ENCODE measurements at regions not wholly inside any gene's neighbourhood (a gene's known extent, or its start where the extent isn't known, plus 50 kb on each side); places are given as distances from the start of the nearest gene placed in this dataset.

- no peak for TF ChIP-seq CTCF (conservative IDR thresholded peaks at IDR 0.05; ENCODE audit: low read depth)
- CTCF ChIA-PET: no interaction called here
- no peak overlapping the region for H3K27ac ChIP-seq
- POLR2A ChIA-PET (ENCODE audit: low non-redundant PET): no interaction called here
- no peak for DNase-seq (ENCODE audit: low spot score)
Measured at GRCh38 chr1:78223417-78224215, 177.8 kb downstream of the GIPC2 start.

- no peak for TF ChIP-seq CTCF (conservative IDR thresholded peaks at IDR 0.05; ENCODE audit: low read depth)
- ChIA-PET CTCF (no interaction called here), POLR2A (ENCODE audit: low non-redundant PET) (no interaction called here)
- DNase-seq (ENCODE audit: low spot score): no peak
- H3K27ac ChIP-seq: no peak overlapping the region
Measured at GRCh38 chr1:78224246-78224785, 178.6 kb downstream of the GIPC2 start.

DNA sequence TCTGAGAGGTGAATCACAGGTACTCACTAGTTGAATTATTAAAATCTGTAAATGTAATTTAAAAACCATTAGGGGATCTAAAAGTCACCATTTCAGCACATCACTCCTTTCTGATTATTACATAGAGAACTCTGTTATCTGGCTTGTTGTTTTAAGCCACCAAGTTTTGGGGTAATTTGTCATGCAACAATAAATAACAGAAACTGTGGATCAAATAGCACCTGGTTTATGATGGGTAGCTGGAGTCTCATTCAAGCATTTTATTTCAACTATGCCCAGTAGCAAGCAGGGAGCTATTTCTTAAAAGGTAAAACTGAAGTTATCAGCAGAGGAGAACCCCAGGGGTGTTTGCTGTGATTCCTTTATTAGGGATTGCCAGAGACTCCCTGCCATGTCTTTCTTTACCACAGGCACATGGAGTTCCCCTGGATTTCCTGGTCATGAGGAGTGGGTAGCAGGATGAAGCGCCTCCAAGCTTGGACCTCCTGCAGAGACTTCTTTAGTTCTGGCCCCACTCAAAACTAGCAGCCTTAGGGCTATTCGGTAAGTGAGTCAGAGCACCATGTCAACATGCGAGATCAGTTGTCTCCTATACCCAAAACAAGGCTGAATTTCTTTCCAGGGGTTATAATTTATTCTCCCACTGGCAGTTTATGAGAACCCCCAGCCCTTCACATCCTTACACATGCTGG is 179.2 kb downstream of the GIPC2 start:
- H3K27ac ChIP-seq: no peak overlapping the region
- TF ChIP-seq CTCF (conservative IDR thresholded peaks at IDR 0.05; ENCODE audit: low read depth): no peak
- DNase-seq (ENCODE audit: low spot score): no peak
- ChIA-PET CTCF (no interaction called here), POLR2A (ENCODE audit: low non-redundant PET) (no interaction called here)

DNA sequence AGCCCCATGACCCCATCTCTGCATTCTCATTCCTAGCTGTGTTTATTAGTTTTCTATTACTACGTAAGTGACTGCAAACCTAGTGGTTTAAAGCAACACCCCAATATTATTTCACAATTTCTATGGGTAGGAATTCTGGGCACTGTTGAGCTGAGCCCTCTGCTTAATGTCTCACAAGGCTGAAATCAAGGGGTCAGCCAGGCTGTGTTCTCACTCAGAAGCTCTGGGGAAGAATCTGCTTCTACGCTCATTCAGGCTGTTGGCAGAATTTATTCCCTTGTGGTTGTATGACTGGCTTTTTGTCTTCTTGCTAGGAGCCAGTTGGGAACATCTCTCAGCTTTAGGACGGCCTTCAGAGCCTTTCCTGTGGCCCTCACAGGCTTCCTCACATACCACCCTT is 181.0 kb downstream of the GIPC2 start:
- no peak for DNase-seq (ENCODE audit: low spot score)
- TF ChIP-seq CTCF (conservative IDR thresholded peaks at IDR 0.05; ENCODE audit: low read depth): no peak
- ChIA-PET POLR2A (ENCODE audit: low non-redundant PET) (no interaction called here), CTCF (no interaction called here)
- H3K27ac ChIP-seq: no peak overlapping the region

DNA sequence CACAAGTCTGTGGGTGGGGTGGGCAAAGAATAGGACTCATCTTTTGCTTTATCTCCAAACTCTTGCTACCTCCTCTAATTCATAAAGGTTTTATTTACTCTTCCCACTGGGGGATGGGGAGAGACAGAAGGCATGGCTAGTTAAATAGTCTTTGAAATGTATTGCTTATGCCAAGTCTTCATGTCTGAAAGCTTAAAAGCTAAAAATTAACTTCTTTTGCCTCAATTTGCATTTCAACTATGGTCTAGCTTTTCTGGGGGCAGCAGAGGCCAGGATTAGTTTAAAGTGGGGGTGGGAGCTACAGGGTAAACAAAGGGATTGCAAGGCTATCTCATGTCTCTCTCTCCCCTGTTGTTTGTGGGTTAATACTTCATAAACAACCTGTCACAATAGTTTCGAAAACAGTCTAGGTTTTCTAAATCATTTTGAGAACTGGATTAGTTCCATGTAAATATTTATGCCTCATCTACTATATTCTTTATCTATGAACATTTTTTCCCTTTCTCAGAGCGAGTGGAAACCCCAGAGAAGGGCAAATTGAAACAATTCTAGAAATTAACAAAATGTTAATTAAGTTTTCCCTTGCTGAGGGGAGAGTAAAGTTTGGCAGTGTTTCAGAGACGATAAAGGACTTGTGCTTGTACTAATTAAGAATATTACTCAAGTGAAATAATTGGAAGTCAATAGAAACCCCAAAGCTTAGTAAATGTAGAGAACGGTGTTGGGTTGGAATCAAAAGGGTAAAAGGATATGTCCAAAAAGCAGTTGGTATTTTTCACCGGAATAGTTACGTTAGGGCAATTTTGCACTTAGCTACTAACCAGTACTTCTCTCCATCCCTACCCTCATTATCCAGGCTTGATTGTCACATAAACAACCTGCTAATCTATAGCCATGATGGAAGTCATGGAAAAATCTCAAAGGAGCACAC is 182.2 kb downstream of the GIPC2 start:
- ChIA-PET CTCF (no interaction called here), POLR2A (ENCODE audit: low non-redundant PET) (no interaction called here)

More for the DNA sequence above, 182.2 kb downstream of the GIPC2 start:
- H3K27ac ChIP-seq: no peak overlapping the region
- DNase-seq (ENCODE audit: low spot score): no peak
- TF ChIP-seq CTCF (conservative IDR thresholded peaks at IDR 0.05; ENCODE audit: low read depth): no peak
